ENCODE measurements at regions not wholly inside any gene's neighbourhood (a gene's known extent, or its start where the extent isn't known, plus 50 kb on each side); places are given as distances from the start of the nearest gene placed in this dataset.
A peak's percentile ranks its signal among the peaks of the same experiment; 100 is the strongest.

GRCh38 chr2:145680276-145680675 lies 1160.4 kb upstream of the ZEB2 start:
- TF ChIP-seq CTCF (conservative IDR thresholded peaks at IDR 0.05; ENCODE audit: low read depth in 2 of 2), result peak in 1 of 2 experiments; percentile 25; a peak in 1 of 4 replicates
- no peak for TF ChIP-seq POLR2AphosphoS5 (IDR thresholded peaks at IDR 0.05; ENCODE audit: low read depth)
- TF ChIP-seq EZH2phosphoT487 (IDR thresholded peaks at IDR 0.05; ENCODE audit: unreplicated experiment), result no peak
- TF ChIP-seq REST (IDR thresholded peaks at IDR 0.05; ENCODE audit: unreplicated experiment), result no peak
- TF ChIP-seq CREB1 (CRISPR knock-in tag; IDR thresholded peaks at IDR 0.05; ENCODE audit: low read depth), result no peak
- TF ChIP-seq EZH2 (IDR thresholded peaks at IDR 0.05; ENCODE audit: low read depth, unreplicated experiment), result no peak
- TF ChIP-seq ZNF114 (CRISPR knock-in tag; IDR thresholded peaks at IDR 0.05), result no peak
- no peak for TF ChIP-seq ETS1 (IDR thresholded peaks at IDR 0.05)

Measured in GM23338 (cell line).